NCI-H2029 (cell line): ENCODE measurements at regions not wholly inside any gene's neighbourhood (a gene's known extent, or its start where the extent isn't known, plus 50 kb on each side); places are given as distances from the start of the nearest gene placed in this dataset.
"Not testable (repeated sequence)": the region's sequence is repeated elsewhere in the genome, so short reads cannot be mapped to it uniquely, and the experiment has no call there.

ENCODE experiments used
- DNase-seq: peaks from one replicate; lab custom pipeline; 2025; lab: John Stamatoyannopoulos, UW

DNA sequence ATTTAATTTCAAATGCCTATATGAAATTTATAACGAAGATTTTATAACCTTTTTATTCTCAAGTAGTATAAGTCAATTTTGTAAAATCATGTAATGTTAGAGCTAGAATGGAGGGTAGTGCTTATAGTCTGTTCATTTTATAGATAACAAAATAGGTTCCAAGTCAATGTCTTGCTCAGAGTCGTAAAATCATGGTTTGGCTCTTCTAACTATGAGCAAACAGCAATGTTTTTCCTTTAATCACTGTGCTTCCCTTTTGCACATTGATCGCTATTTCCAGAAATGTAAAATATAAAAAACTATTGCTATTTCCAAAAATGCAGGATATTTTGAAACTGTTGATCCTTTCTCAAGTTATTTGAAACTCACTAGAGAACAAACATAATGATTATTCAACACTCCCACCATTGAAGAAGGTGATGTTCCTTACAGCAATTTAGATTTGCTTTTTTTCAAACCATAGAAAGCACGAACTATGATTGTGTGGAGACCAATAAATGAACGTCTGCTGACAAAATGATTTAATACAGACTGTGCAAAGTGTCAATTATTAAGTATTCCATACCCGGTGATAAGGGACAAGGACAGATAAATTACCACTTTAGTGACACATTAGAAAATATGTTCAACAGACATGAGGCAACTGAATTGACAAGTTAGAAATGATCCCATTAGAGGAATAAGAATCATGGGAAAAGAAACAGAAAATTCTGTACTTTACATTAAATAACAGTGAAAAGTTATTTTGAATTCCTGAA is 412.1 kb upstream of the TECRL start:
- no peak for DNase-seq

GRCh38 chr4:64814616-64815015 is 405.4 kb upstream of the TECRL start:
- DNase-seq: no peak

- DNase-seq: no peak
These were observed 398.6 kb upstream of the TECRL start for GRCh38 chr4:64807821-64808220.

- DNase-seq: no peak
These were observed 390.5 kb upstream of the TECRL start for GRCh38 chr4:64799751-64800150.

DNA sequence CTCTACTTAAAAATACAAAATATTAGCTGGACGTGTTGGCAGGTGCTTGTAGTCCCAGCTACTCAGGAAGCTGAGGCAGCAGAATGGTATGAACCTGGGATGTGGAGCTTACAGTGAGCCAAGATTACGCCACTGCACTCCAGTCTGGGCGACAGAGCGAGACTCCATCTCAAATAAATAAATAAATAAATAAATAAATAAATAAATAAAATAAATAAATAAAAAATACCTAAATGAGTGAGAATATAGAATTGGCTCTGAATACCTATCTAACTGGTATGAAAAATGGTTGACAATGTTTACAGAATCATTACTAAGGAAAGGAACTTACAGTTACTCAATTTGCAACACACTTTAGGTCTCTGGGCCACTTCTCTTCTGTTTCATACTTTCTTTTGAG is 389.6 kb upstream of the TECRL start:
- not testable (repeated sequence) for DNase-seq

- no peak for DNase-seq
These were observed 387.3 kb upstream of the TECRL start for GRCh38 chr4:64796581-64796980.

DNA sequence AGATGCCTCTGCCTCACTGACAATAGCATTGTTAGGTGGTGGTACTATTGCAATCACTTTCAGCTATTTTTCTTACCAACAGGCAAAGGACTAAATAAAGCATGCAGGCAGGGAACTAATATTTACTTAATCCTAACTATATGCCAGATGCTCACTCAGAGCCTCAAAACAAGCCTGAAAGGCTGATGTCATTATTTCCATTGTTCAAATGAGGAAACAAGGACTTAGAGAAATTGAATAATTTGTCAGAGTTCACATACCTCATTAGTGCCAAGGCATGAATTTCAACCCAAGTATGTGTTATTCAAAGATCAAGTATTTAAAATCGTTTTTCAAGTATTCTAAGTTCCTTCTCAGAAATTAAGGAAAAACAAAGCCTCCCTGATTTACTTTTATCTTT is 374.9 kb upstream of the TECRL start:
- peak; percentile 52 for DNase-seq

GRCh38 chr4:64781737-64782326 is 372.6 kb upstream of the TECRL start:
- peak; percentile 5 for DNase-seq

DNA sequence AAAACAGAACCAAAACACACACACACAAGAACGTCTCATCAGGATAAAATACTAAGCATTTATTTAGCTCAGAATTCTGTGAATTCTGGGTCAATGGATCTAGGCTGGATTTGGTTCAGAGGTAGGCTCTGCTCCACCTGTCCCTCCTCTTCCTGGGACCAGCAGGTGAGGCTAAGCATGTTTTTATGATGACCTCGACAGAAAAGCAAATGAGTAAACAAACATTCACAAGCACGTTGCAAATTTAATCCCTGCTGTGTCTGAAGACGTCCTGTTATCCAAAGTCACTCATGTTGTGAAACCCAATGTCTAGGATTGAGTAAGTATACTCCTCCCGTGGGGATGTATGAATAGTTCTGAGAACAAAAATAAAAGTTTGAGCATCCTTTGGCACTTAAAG is 371.4 kb upstream of the TECRL start:
- no peak for DNase-seq

GRCh38 chr4:64777286-64777685 is 368.0 kb upstream of the TECRL start:
- DNase-seq: no peak

- DNase-seq: no peak
These were observed 367.6 kb upstream of the TECRL start for GRCh38 chr4:64776820-64777219.

- no peak for DNase-seq
These were observed 365.4 kb upstream of the TECRL start for GRCh38 chr4:64774626-64775025.

GRCh38 chr4:64771149-64771548 is 361.9 kb upstream of the TECRL start:
- no peak for DNase-seq

GRCh38 chr4:64767547-64767946 is 358.3 kb upstream of the TECRL start:
- no peak for DNase-seq

GRCh38 chr4:64766565-64766964 is 357.3 kb upstream of the TECRL start:
- no peak for DNase-seq

DNA sequence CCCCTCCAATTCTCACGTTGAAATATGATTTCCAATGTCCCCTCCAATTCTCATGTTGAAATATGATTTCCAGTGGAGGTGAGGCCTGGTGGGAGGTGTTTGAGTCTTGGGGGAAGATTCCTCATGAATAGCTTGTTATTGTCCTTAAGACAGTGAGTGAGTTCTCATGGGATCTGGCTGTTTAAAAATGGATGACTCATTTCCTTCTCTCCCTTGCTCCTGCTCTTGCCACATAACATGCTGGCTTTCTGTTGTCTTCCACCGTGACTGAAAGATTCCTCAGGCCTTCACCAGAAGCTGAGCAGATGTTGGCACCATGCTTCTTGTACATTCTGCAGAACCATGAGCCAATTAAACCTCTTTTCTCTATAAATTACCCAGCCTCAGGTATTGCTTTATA is 346.8 kb upstream of the TECRL start:
- no peak for DNase-seq

DNA sequence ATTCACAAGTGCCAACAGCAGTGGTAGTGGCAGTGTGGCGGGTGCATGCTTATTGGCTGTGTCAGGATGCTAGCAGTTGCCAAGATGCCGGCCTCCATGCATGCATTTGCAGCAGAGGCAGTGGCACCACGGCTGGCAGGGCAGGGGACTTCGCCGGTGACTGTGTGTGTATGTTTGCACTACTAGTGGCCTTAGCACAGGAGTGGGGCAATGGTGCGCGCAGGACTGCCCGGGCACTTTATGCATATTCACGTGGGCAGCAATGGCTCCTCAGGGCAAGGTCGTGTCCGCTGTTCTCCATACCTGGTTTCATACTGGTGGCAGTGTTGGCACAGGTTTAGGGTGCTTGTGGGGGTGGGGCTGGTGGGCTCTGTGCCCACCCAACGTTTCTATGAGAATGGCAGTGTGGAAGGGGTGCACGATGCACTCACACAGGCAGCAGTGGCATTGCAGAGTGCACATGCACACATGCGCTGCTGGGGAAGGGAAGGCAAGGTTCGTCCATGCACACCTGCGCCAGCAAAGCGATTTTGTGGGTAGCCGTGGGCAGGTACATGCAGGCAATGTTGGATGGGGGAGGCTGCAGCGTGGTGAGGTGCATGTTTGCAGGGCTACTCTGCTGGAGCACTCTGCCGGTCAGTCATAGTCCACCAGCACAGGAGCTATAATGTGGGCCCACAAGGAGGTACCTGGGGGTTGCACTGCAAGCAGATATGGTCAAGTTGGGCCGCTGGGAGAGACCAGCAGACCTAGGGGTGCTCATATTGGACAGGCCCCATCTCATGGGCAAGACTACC is 338.9 kb upstream of the TECRL start:
- no peak for DNase-seq

GRCh38 chr4:64738240-64738639 is 329.0 kb upstream of the TECRL start:
- DNase-seq: no peak

- DNase-seq: not testable (repeated sequence)
These were observed 328.5 kb upstream of the TECRL start for GRCh38 chr4:64737854-64738138.

DNA sequence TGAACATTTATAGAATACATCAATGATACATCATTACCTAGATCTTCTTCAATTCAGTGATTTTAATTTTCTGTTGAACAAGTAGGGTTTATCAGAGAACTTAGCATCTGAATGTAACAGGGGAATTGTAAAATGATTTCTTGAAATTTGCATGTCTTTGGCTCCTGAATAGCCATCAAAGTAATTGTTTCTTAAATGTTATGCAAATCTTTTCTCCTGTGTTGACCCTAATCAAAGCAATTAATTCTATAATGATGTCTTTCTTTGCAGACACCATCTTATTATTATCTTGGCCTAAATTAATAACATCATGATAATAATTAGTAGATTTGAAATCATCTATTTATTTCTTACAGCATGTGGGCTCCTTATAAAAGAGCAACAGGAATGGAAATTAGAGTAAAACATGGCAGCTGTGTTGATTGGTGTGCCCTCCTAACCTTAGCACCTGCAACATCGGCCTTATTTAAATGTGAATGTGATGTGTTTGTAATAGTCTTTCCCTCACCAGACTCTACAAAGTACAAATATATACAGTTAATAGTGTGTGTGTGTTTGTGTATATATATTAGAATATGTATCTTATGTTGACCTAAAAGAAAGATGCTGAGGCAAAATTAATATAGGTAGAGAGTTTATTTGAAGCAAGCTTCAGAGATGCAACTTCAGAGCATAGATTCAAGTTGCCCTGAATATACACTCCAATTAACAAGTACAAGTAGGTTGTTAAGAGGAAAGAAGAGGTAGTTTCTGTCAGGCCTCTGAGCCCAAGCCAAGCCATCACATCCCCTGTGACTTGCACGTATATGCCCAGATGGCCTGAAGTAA is 328.0 kb upstream of the TECRL start:
- no peak for DNase-seq

DNA sequence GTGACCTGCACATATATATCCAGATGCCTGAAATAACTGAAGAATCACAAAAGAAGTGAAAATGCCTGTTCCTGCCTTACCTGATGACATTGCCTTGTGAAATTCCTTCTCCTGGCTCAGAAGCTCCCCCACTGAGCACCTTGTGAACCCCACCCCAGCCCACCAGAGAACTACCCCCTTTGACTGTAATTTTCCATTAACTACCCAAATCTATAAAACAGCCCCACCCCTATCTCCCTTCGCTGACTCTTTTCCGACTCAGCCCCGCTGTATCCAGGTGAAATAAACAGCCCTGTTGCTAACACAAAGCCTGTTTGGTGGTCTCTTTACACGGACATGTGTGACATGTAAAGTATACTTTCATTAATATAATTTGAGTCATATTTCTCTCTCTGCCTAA is 320.3 kb upstream of the TECRL start:
- DNase-seq: no peak

- DNase-seq: no peak
These were observed 318.7 kb upstream of the TECRL start for GRCh38 chr4:64727960-64728359.
